DOHH2 (cell line): ENCODE measurements at regions not wholly inside any gene's neighbourhood (a gene's known extent, or its start where the extent isn't known, plus 50 kb on each side); places are given as distances from the start of the nearest gene placed in this dataset.

Source experiments
- H3F3A ChIP-seq: fragments of 200-600 bp; sonication (generic), shearing (Covaris generic); 2 replicates; pipeline ENCODE4 v1.6.0; 2016; ENCODE audit warnings: antibody characterized with exemption, mild to moderate bottlenecking; ENCODE audit not compliant: control insufficient read depth, insufficient read depth
- H3K27ac ChIP-seq: fragments of 200-600 bp; sonication (generic); 2 replicates; pipeline ENCODE4 v1.5.1; 2014; ENCODE audit warnings: low read depth, mild to moderate bottlenecking, low read length, moderate library complexity
- H3K27me3 ChIP-seq: fragments of 200-600 bp; sonication (generic); 2 replicates; pipeline ENCODE4 v1.6.1; 2014; ENCODE audit warnings: mild to moderate bottlenecking, low read length, mixed read lengths; ENCODE audit not compliant: control insufficient read depth
- H3K36me3 ChIP-seq: fragments of 200-600 bp; sonication (generic); 2 replicates; pipeline ENCODE4 v1.6.1; 2014; ENCODE audit warnings: mild to moderate bottlenecking, low read length, moderate library complexity, mixed read lengths; ENCODE audit not compliant: control insufficient read depth
- H3K4me1 ChIP-seq: fragments of 200-600 bp; sonication (generic); 2 replicates; pipeline ENCODE4 v1.6.1; 2014; ENCODE audit warnings: mild to moderate bottlenecking, low read length, mixed read lengths; ENCODE audit not compliant: control insufficient read depth
- H3K4me2 ChIP-seq: fragments of 200-600 bp; sonication (generic); 2 replicates; pipeline ENCODE4 v1.6.0; 2014; ENCODE audit warnings: mild to moderate bottlenecking, low read length, moderate library complexity
- H3K4me3 ChIP-seq: fragments of 200-600 bp; sonication (generic); 2 replicates; pipeline ENCODE4 v1.5.1; 2014; ENCODE audit warnings: mild to moderate bottlenecking, low read length, mixed read lengths
- H3K79me2 ChIP-seq: fragments of 200-600 bp; sonication (generic); 2 replicates; pipeline ENCODE4 v1.6.1; 2014; ENCODE audit warnings: mild to moderate bottlenecking, low read length, mixed read lengths; ENCODE audit not compliant: control insufficient read depth
- H3K9me2 ChIP-seq: fragments of 200-600 bp; sonication (generic); replicated peaks from 2 replicates; pipeline ENCODE4 v1.6.1; 2014; ENCODE audit warnings: mild to moderate bottlenecking, low read length, mixed read lengths; ENCODE audit not compliant: control insufficient read depth
- H3K9me3 ChIP-seq: fragments of 200-600 bp; sonication (generic); 2 replicates; pipeline ENCODE4 v1.6.1; 2014; ENCODE audit warnings: antibody characterized with exemption, low read length, mixed read lengths; ENCODE audit not compliant: control insufficient read depth, insufficient read depth
- H4K20me1 ChIP-seq: fragments of 200-600 bp; sonication (generic); 2 replicates; pipeline ENCODE4 v1.6.0; 2014; ENCODE audit warnings: low read depth, mild to moderate bottlenecking, antibody characterized with exemption, low read length, moderate library complexity; ENCODE audit not compliant: control insufficient read depth, insufficient read depth
- EZH2phosphoT487 ChIP-seq: fragments of 200-600 bp; sonication (generic); IDR thresholded peaks from 2 replicates; pipeline ENCODE4 v1.6.1; 2017; ENCODE audit warnings: borderline replicate concordance, mild to moderate bottlenecking, antibody characterized with exemption, low read length, moderate library complexity, mixed read lengths
- TF ChIP-seq, protein P1 (sequence below): fragments of 200-600 bp; sonication (generic); IDR thresholded peaks from one replicate; pipeline ENCODE4 v1.5.1; 2014; ENCODE audit warnings: antibody characterized with exemption, mild to moderate bottlenecking, low read depth, low read length; ENCODE audit not compliant: poor library complexity, severe bottlenecking

DNA sequence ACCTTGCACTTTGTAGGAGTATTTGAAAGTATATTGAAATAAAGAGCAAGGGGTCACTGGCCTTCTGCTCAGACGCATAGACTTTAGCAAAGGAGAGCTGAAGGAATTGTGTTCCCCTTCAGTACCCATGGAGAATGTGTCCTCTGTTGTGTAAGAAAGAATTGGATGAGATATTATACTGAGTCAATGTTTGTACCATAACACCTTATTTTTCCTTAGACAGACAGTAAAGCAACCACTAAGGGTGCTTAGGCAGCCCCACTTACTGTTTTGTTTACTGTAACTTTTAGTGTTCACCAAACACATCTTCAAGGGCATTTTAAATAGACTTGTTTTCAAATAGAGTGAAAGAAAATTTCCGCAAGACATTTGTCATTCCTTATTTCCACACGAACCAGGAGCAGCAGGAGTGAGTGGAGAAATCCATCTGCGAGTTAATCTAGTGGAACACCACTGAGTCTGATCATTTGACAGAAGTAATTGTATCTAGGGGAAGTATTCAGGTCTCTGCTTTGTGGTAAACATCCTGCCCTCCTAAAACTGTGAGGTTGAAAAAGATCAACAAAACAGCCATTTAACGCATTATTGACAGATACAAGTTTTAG lies 89.5 kb downstream of the SLIT2 start:
- TF ChIP-seq, protein P1, sequence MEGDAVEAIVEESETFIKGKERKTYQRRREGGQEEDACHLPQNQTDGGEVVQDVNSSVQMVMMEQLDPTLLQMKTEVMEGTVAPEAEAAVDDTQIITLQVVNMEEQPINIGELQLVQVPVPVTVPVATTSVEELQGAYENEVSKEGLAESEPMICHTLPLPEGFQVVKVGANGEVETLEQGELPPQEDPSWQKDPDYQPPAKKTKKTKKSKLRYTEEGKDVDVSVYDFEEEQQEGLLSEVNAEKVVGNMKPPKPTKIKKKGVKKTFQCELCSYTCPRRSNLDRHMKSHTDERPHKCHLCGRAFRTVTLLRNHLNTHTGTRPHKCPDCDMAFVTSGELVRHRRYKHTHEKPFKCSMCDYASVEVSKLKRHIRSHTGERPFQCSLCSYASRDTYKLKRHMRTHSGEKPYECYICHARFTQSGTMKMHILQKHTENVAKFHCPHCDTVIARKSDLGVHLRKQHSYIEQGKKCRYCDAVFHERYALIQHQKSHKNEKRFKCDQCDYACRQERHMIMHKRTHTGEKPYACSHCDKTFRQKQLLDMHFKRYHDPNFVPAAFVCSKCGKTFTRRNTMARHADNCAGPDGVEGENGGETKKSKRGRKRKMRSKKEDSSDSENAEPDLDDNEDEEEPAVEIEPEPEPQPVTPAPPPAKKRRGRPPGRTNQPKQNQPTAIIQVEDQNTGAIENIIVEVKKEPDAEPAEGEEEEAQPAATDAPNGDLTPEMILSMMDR: no peak
- no peak for TF ChIP-seq EZH2phosphoT487
- no peak overlapping the region for H3K27ac ChIP-seq

DNA sequence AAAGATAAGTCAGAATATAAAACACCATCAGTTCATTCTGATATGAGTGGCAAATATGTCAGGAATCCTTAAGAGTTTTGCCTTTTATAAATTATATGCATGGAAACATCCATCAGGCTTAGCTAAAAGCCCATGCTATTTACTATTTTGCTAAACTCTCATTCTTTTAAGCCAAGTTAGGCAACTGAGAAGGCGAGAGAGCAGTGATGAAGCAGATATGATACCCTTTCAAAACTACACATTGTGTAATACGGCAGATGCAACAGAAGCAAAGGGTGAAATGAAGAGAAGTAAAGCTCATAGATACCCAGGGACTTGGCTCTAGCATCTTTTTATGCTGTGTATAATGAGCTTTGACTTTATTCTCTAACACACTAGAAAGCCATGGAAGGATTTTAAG lies 95.8 kb downstream of the SLIT2 start:
- no peaks in the 10 kb centered on the region for H3K79me2 ChIP-seq

More for the DNA sequence above, 89.5 kb downstream of the SLIT2 start:
- Histone ChIP-seq H3K9me3 (no peaks in the 10 kb centered on the region), H3K9me2 (no peaks in the 10 kb centered on the region), H3K36me3 (no peaks in the 10 kb centered on the region), H3K4me2 (no peak overlapping the region), H3K27me3 (no peaks in the 10 kb centered on the region), H4K20me1 (no peaks in the 10 kb centered on the region), H3K79me2 (no peaks in the 10 kb centered on the region), H3F3A (no peaks in the 10 kb centered on the region), H3K4me1 (no peaks in the 10 kb centered on the region), H3K4me3 (no peak overlapping the region)

DNA sequence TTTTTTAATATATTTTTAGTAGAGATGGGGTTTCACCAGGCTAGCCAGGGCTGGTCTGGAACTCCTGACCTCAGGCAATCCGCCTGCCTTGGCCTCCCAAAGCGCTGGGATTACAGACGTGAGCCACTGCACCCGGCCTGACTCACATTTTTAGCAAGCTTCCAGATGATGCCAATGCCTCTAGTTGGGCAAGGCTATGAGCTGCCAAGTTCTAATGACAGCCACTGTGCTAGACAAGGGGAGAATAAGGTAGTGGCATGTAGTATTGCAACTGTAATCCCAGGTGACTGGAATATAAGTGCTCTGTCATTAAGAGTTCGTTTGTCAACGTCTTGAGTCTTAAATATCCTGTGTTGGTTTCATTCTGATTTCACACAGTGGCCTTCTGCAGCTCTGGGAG lies 96.7 kb downstream of the SLIT2 start:
- H3K27ac ChIP-seq: no peak overlapping the region
- no peaks in the 10 kb centered on the region for H3F3A ChIP-seq
- no peaks in the 10 kb centered on the region for H3K9me3 ChIP-seq
- no peak overlapping the region for H3K4me3 ChIP-seq
- no peaks in the 10 kb centered on the region for H3K9me2 ChIP-seq
- TF ChIP-seq EZH2phosphoT487: no peak
- TF ChIP-seq, protein P1: no peak
- H3K36me3 ChIP-seq: no peaks in the 10 kb centered on the region
- no peaks in the 10 kb centered on the region for H3K79me2 ChIP-seq
- no peaks in the 10 kb centered on the region for H4K20me1 ChIP-seq
- H3K4me1 ChIP-seq: no peaks in the 10 kb centered on the region
- no peak overlapping the region for H3K4me2 ChIP-seq
- no peaks in the 10 kb centered on the region for H3K27me3 ChIP-seq

More for the DNA sequence above, 95.8 kb downstream of the SLIT2 start:
- no peaks in the 10 kb centered on the region for H3K9me3 ChIP-seq
- H3K27me3 ChIP-seq: no peaks in the 10 kb centered on the region
- no peak overlapping the region for H3K4me2 ChIP-seq
- no peaks in the 10 kb centered on the region for H3F3A ChIP-seq
- H3K36me3 ChIP-seq: no peaks in the 10 kb centered on the region
- no peak overlapping the region for H3K4me3 ChIP-seq
- TF ChIP-seq, protein P1: no peak
- no peak for TF ChIP-seq EZH2phosphoT487
- H3K9me2 ChIP-seq: no peaks in the 10 kb centered on the region
- H3K4me1 ChIP-seq: no peaks in the 10 kb centered on the region
- no peak overlapping the region for H3K27ac ChIP-seq
- H4K20me1 ChIP-seq: no peaks in the 10 kb centered on the region
